Nephron (organoid): ENCODE measurements at regions not wholly inside any gene's neighbourhood (a gene's known extent, or its start where the extent isn't known, plus 50 kb on each side); places are given as distances from the start of the nearest gene placed in this dataset.

Experiments
- H3K27ac Mint-ChIP-seq, 3 experiments: 2 replicates each; pipeline ENCODE4 v1.8.0; 2020; ENCODE audit warnings: mixed read lengths in 3 of 3, mild to moderate bottlenecking in 2 of 3, moderate library complexity in 1 of 3
- H3K27me3 Mint-ChIP-seq: 2 replicates; pipeline ENCODE4 v1.8.0; 2021; ENCODE audit warnings: low read depth, mild to moderate bottlenecking, moderate library complexity, mixed read lengths
- H3K36me3 Mint-ChIP-seq: 2 replicates; pipeline ENCODE4 v1.8.0; 2020; ENCODE audit warnings: low read depth, mixed read lengths
- H3K4me1 Mint-ChIP-seq: 2 replicates; pipeline ENCODE4 v1.8.0; 2020; ENCODE audit warnings: mixed read lengths
- H3K4me3 Mint-ChIP-seq, 3 experiments: 2 replicates each; pipeline ENCODE4 v1.8.0; 2020; ENCODE audit warnings: mild to moderate bottlenecking in 3 of 3, mixed read lengths in 3 of 3, moderate library complexity in 2 of 3
- H3K9me3 Mint-ChIP-seq: 2 replicates; pipeline ENCODE4 v1.8.0; 2020; ENCODE audit warnings: mixed read lengths
- TF ChIP-seq, protein P1 (sequence below), 3 experiments: fragments of 200-600 bp; sonication (generic); IDR thresholded peaks; one replicate each; pipeline ENCODE4 v1.5.0; 2021; ENCODE audit warnings: antibody characterized with exemption in 3 of 3; ENCODE audit not compliant: unreplicated experiment in 3 of 3

GRCh38 chr13:31477961-31478360, 261.4 kb upstream of the RXFP2 start:
- H3K9me3 Mint-ChIP-seq: peaks cover 3% of the 10 kb centered on the region
- peaks cover 3% of the 10 kb centered on the region for H3K36me3 Mint-ChIP-seq
- peaks cover 10% of the 10 kb centered on the region for H3K4me1 Mint-ChIP-seq
- no peak overlapping the region for H3K27ac Mint-ChIP-seq
- TF ChIP-seq, protein P1, sequence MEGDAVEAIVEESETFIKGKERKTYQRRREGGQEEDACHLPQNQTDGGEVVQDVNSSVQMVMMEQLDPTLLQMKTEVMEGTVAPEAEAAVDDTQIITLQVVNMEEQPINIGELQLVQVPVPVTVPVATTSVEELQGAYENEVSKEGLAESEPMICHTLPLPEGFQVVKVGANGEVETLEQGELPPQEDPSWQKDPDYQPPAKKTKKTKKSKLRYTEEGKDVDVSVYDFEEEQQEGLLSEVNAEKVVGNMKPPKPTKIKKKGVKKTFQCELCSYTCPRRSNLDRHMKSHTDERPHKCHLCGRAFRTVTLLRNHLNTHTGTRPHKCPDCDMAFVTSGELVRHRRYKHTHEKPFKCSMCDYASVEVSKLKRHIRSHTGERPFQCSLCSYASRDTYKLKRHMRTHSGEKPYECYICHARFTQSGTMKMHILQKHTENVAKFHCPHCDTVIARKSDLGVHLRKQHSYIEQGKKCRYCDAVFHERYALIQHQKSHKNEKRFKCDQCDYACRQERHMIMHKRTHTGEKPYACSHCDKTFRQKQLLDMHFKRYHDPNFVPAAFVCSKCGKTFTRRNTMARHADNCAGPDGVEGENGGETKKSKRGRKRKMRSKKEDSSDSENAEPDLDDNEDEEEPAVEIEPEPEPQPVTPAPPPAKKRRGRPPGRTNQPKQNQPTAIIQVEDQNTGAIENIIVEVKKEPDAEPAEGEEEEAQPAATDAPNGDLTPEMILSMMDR (IDR thresholded peaks at IDR 0.05; ENCODE audit: unreplicated experiment in 3 of 3): no peak
- H3K4me3 Mint-ChIP-seq: no peak overlapping the region
- no peaks in the 10 kb centered on the region for H3K27me3 Mint-ChIP-seq

- peaks cover under 1% of the 10 kb centered on the region for H3K9me3 Mint-ChIP-seq
- H3K36me3 Mint-ChIP-seq: peaks cover 2% of the 10 kb centered on the region
- peak overlapping the region in 1 of 3 experiments; percentile 53 for H3K27ac Mint-ChIP-seq
- H3K4me3 Mint-ChIP-seq: no peak overlapping the region
- peaks cover 5% of the 10 kb centered on the region for H3K4me1 Mint-ChIP-seq
- TF ChIP-seq, protein P1 (IDR thresholded peaks at IDR 0.05; ENCODE audit: unreplicated experiment in 3 of 3): no peak
- no peaks in the 10 kb centered on the region for H3K27me3 Mint-ChIP-seq
Observed at GRCh38 chr13:31485183-31485582, 254.1 kb upstream of the RXFP2 start.

DNA sequence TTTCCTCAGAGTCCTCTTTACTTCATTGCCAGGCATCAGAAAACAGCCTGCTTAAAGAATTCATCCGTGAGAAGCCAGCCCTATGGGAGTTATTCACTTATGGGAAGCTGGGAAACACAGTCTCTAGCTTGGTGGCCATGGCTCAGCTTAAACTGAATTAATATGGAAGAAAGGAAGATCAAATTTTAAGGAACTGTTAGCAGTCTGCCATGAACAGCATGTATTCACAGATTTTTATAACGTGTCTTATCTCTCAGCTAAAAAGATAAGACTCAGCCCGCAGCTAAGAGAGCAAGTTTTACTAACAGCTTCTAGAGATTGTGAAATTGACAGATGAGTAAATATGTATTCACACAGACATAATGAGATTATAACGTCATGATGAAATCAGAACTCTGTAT, 253.7 kb upstream of the RXFP2 start:
- Mint-ChIP-seq H3K4me1 (peaks cover 5% of the 10 kb centered on the region), H3K36me3 (no peaks in the 10 kb centered on the region), H3K4me3 (no peak overlapping the region), H3K27me3 (no peaks in the 10 kb centered on the region), H3K27ac (peak overlapping the region in 2 of 3 experiments; percentile 6 to 53), H3K9me3 (no peaks in the 10 kb centered on the region)
- TF ChIP-seq, protein P1 (IDR thresholded peaks at IDR 0.05; ENCODE audit: unreplicated experiment in 3 of 3): no peak

DNA sequence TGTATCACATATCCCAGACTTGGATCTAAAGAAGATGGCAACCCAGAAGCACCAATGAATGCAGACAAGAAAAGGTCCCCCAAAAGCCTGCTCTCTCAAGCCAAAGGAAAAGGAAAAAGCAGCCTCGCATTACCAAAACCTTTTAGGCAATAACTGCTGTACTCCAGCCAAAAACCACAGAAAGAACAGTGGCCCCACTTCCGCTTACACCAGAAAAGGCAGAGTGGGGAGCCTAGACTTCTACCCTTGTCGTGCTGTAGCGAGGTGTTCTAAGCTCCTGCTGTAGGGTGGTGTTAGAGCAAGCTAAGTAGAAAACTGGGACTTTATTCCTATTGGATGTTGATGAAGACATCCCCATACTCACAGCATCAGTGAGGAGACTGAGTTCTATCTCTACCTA, 244.0 kb upstream of the RXFP2 start:
- Mint-ChIP-seq H3K9me3 (peaks cover 25% of the 10 kb centered on the region), H3K4me3 (no peak overlapping the region), H3K27me3 (no peaks in the 10 kb centered on the region), H3K36me3 (peaks cover 18% of the 10 kb centered on the region), H3K27ac (no peak overlapping the region), H3K4me1 (no peaks in the 10 kb centered on the region)
- TF ChIP-seq, protein P1 (IDR thresholded peaks at IDR 0.05; ENCODE audit: unreplicated experiment in 3 of 3): no peak

DNA sequence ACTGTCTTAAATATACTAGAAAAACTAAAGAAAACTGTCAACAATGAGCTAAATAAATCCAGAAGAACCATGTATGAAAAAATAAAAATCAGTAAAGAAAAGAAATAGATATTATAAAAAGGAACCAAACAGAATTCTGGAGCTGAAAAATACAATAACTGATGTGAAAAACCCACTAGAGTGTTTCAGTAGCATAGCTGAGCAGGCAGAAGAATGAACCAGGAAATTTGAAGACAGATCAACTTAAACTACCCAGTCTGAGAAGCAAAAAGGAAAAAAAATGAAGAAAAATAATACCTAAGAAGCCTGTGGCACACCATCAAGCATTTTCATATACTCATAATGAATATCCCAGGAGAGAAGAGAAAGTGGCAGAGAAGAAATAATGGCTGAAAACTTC, 240.1 kb upstream of the RXFP2 start:
- peaks cover 24% of the 10 kb centered on the region for H3K36me3 Mint-ChIP-seq
- no peaks in the 10 kb centered on the region for H3K4me1 Mint-ChIP-seq
- H3K27ac Mint-ChIP-seq: no peak overlapping the region
- TF ChIP-seq, protein P1 (IDR thresholded peaks at IDR 0.05; ENCODE audit: unreplicated experiment in 3 of 3): no peak
- H3K27me3 Mint-ChIP-seq: no peaks in the 10 kb centered on the region
- H3K9me3 Mint-ChIP-seq: peaks cover 38% of the 10 kb centered on the region
- H3K4me3 Mint-ChIP-seq: no peak overlapping the region

GRCh38 chr13:31503626-31504025, 235.7 kb upstream of the RXFP2 start:
- peaks cover 14% of the 10 kb centered on the region for H3K36me3 Mint-ChIP-seq
- no peaks in the 10 kb centered on the region for H3K27me3 Mint-ChIP-seq
- no peak overlapping the region for H3K4me3 Mint-ChIP-seq
- TF ChIP-seq, protein P1 (IDR thresholded peaks at IDR 0.05; ENCODE audit: unreplicated experiment in 3 of 3): no peak
- no peaks in the 10 kb centered on the region for H3K4me1 Mint-ChIP-seq
- H3K9me3 Mint-ChIP-seq: peaks cover 21% of the 10 kb centered on the region
- H3K27ac Mint-ChIP-seq: peak overlapping the region in 1 of 3 experiments; percentile 30
